ENCODE measurements at regions not wholly inside any gene's neighbourhood (a gene's known extent, or its start where the extent isn't known, plus 50 kb on each side); places are given as distances from the start of the nearest gene placed in this dataset.

DNA sequence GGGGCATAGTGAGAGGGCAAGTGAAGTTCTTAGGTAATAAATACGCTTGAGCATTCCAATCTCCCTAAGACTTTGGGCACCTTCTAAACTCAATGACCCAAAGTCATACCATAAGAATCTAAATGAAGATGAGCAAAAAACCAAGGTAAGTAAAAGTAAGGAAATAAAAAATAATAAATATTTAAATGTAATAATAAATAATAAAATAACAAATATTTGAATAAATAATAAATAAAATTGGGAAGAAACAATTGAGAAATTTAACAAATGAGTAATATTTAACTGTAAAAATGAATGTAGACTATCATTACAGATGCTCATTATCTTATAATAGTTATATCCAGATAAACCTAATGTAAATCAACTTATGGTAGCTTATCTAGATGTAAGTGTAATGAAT, 391.7 kb downstream of the WDR72 start:
- TF ChIP-seq, protein P1, sequence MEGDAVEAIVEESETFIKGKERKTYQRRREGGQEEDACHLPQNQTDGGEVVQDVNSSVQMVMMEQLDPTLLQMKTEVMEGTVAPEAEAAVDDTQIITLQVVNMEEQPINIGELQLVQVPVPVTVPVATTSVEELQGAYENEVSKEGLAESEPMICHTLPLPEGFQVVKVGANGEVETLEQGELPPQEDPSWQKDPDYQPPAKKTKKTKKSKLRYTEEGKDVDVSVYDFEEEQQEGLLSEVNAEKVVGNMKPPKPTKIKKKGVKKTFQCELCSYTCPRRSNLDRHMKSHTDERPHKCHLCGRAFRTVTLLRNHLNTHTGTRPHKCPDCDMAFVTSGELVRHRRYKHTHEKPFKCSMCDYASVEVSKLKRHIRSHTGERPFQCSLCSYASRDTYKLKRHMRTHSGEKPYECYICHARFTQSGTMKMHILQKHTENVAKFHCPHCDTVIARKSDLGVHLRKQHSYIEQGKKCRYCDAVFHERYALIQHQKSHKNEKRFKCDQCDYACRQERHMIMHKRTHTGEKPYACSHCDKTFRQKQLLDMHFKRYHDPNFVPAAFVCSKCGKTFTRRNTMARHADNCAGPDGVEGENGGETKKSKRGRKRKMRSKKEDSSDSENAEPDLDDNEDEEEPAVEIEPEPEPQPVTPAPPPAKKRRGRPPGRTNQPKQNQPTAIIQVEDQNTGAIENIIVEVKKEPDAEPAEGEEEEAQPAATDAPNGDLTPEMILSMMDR (IDR thresholded peaks at IDR 0.05): no peak
- TF ChIP-seq SMC3 (IDR thresholded peaks at IDR 0.05; ENCODE audit: low read depth, low read length) (no peak), TCF12 (IDR thresholded peaks at IDR 0.05) (no peak), RAD21 (IDR thresholded peaks at IDR 0.05; ENCODE audit: low read length) (no peak), FOXM1 (IDR thresholded peaks at IDR 0.05; ENCODE audit: low read depth) (no peak), GABPA (IDR thresholded peaks at IDR 0.05; ENCODE audit: low read depth) (no peak), MXI1 (IDR thresholded peaks at IDR 0.05; ENCODE audit: low read depth, low read length) (no peak)
- TF ChIP-seq, protein P2, sequence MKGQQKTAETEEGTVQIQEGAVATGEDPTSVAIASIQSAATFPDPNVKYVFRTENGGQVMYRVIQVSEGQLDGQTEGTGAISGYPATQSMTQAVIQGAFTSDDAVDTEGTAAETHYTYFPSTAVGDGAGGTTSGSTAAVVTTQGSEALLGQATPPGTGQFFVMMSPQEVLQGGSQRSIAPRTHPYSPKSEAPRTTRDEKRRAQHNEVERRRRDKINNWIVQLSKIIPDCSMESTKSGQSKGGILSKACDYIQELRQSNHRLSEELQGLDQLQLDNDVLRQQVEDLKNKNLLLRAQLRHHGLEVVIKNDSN (IDR thresholded peaks at IDR 0.05; ENCODE audit: borderline replicate concordance, low read depth): no peak

All from SK-N-SH (cell line).